VCaP (cell line): ENCODE measurements at regions not wholly inside any gene's neighbourhood (a gene's known extent, or its start where the extent isn't known, plus 50 kb on each side); places are given as distances from the start of the nearest gene placed in this dataset.

ENCODE experiments used
- H3K27ac ChIP-seq: fragments of 450-650 bp; 2 replicates; pipeline ENCODE4 v1.5.1; 2017
- CTCF ChIP-seq: fragments of 450-650 bp; conservative IDR thresholded peaks from 2 replicates; pipeline ENCODE4 v1.5.1; 2017; ENCODE audit warnings: mild to moderate bottlenecking, moderate library complexity

- no peak overlapping the region for H3K27ac ChIP-seq
- no peak for TF ChIP-seq CTCF
Observed at GRCh38 chr18:77821892-77822291, 572.2 kb downstream of the GALR1 start.

GRCh38 chr18:77822632-77823031 is 573.0 kb downstream of the GALR1 start:
- TF ChIP-seq CTCF: no peak

DNA sequence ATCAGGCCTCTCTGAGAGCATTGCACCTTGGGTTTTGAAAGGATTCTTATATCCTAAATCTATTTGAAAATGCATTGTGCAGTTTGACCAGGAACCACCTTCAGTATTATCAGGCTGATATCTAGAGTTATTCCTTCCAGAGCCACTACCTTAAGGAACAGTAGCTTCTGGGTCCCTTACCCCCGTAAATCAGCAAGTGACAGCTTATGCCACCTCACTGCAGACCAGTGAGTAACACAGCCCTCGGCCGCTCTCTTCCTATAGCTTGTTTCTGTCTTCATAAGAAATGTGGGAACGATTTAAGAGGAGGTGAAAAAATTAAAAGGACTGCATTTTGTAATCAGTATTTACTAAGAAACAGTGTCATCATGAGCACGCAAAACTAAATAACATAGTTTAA is 584.2 kb downstream of the GALR1 start:
- H3K27ac ChIP-seq: no peak overlapping the region
- no peak for TF ChIP-seq CTCF

More at GRCh38 chr18:77822632-77823031, 573.0 kb downstream of the GALR1 start:
- H3K27ac ChIP-seq: no peak overlapping the region

- no peak for TF ChIP-seq CTCF
- no peak overlapping the region for H3K27ac ChIP-seq
Observed at GRCh38 chr18:77851802-77852201, 602.2 kb downstream of the GALR1 start.

DNA sequence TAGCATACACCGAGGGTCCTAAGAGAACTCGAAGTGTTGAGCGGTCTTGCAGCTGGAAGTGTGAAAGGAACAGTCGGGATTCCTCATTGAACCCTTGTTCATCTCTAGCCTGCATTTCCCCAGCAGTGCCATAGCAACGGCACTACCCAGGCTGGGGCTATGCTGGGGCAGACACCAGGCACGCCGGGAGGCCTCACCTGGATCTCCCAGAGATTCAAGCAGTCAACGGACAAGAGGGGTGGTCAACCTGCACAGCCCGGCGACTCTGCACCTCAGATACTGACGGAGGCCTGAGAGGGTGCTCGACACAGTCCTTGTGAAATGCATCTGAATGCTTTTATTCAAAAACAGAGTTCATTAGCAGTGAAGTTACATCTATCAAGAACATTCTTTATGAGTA is 604.2 kb downstream of the GALR1 start:
- TF ChIP-seq CTCF: no peak
- H3K27ac ChIP-seq: no peak overlapping the region

DNA sequence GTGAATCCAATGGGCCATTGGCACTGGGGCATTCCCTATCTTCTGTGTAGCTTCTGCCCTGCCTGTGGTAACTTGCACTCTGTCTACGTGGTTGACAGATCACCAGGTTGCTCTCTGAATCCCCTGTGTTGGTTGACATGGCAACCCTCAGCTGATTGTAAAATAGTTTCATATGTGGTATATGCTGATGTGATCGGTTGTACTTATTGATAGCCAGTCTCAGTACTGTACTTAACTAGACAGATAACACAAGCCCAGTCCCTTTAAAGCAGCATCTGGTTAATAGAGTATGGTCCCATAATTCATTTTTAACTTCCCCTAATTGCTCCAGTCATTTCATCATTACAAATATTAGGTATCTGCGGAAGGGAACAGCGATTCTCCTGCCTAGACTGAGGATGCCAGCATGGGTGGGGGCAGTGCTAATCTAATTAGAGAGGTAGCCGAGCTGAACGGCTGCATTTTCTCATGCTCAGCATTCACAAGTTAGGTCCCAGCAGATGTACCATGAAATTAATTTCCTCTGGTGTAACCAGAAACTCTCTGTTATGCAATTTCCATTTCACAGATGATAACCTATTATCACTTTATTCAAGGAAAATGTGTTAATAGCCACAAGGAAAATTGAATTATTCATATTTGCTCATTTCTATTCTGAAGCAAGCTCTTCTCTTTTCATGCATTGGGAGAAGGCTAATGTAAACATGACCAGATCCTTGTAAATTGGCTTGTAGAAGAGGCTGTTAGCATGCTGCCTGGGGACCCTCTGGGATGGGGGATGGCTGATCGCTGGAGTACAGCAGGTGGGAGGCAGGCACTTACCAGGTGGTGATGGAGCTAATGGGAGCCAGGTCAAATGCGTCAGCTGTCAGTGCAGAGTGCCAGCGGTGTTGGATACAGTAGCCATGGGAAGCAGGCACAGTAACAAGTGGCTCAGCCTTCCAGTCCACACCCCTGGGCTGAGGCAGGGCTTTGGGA is 608.3 kb downstream of the GALR1 start:
- no peak overlapping the region for H3K27ac ChIP-seq
- no peak for TF ChIP-seq CTCF

DNA sequence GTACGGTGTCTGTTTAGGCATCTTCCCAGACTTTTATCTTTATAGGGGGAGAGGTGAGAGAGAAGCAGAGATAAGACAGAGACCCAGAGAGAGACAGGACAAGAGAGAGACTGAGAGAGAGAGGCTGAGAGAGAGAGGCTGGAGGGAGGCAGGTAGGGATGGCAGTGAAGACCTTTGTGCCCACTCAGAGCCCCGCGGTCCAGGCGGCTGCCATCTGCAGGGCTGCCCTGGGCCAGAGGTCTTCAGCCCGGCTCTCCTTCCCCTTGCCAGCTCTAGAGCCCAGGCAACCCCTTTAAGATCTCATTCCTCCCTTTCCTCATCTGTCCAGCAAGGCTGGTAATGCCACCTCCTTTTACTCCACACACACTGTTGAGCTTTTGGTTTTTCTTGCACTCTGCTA is 610.0 kb downstream of the GALR1 start:
- no peak overlapping the region for H3K27ac ChIP-seq
- TF ChIP-seq CTCF: no peak
